ENCODE measurements at regions not wholly inside any gene's neighbourhood (a gene's known extent, or its start where the extent isn't known, plus 50 kb on each side); places are given as distances from the start of the nearest gene placed in this dataset.

DNA sequence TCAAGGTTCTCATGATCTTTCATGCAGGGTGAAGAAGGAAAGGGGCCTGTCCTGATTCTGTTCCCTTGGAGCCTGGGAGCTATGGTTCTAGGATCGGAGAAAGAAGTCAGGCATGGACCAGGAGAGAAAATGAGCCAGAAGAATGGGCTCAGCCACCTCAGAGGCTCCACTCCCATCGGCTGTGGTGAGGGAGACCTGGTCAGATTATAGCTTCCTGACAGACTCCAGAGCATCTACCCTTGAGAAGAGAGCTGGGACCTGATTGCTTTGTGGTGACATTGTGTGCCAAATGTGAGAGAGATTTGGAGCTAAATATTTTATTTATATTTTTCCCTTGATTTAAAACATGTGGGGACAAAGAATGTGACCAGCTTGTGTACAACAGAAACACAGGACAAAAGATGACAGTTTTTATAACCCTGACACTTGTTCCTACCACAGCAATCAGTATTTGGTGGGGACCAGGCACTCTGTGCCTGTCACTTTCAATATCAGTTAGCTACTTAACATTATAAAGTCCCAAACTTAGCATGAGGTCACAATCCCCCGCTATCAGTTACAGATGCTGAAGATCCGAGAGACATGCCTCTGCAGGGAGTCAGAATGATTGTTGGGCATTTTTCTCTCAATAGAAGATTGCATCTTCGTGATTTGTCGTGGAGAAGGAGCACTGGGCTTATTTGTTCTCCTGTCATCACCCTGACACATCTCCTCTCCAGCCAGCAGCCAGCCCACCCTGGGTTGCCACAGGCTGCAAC, 228.3 kb upstream of the ADAMTS16 start:
- TF ChIP-seq FOXP2 (optimal IDR thresholded peaks at IDR 0.05; ENCODE audit: borderline replicate concordance, extremely low read depth, extremely low read length, insufficient read depth) (no peak), SIN3A (IDR thresholded peaks at IDR 0.05; ENCODE audit: borderline replicate concordance, insufficient read depth, low read length) (no peak), POLR2AphosphoS5 (IDR thresholded peaks at IDR 0.05; ENCODE audit: low read depth, low read length) (no peak), REST (IDR thresholded peaks at IDR 0.05; ENCODE audit: insufficient read depth in 1 of 2, low read depth in 2 of 2, low read length in 2 of 2) (no peak), TAF1 (IDR thresholded peaks at IDR 0.05; ENCODE audit: borderline replicate concordance, insufficient read depth, low read length) (no peak)

- no peak for TF ChIP-seq SIN3A (IDR thresholded peaks at IDR 0.05; ENCODE audit: borderline replicate concordance, insufficient read depth, low read length)
- no peak for TF ChIP-seq TAF1 (IDR thresholded peaks at IDR 0.05; ENCODE audit: borderline replicate concordance, insufficient read depth, low read length)
- TF ChIP-seq REST (IDR thresholded peaks at IDR 0.05; ENCODE audit: insufficient read depth in 1 of 2, low read depth in 2 of 2, low read length in 2 of 2), result no peak
Observed at GRCh38 chr5:4921929-4922328, 218.2 kb upstream of the ADAMTS16 start.

DNA sequence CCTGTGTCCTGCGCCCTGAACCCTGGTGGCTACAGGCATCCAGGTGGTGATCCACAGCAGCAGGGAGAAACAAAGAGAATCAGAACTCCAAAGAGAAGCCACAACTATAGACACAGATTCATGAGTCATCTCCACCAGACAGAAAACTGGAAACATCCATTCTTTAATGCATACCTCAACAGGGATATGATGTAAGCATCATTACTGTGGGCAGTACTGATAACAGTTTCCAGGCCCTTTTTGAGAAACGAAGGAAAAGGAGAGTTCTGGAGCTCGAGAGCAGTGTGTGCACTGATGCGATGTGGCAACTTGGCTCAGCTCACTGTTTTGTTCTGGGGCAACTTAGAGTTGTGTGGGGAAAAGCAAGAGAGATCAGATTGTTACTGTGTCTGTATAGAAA, 215.6 kb upstream of the ADAMTS16 start:
- TF ChIP-seq SIN3A (IDR thresholded peaks at IDR 0.05; ENCODE audit: borderline replicate concordance, insufficient read depth, low read length) (no peak), TAF1 (IDR thresholded peaks at IDR 0.05; ENCODE audit: borderline replicate concordance, insufficient read depth, low read length) (no peak), POLR2AphosphoS5 (IDR thresholded peaks at IDR 0.05; ENCODE audit: low read depth, low read length) (no peak), REST (IDR thresholded peaks at IDR 0.05; ENCODE audit: insufficient read depth in 1 of 2, low read depth in 2 of 2, low read length in 2 of 2) (no peak), FOXP2 (optimal IDR thresholded peaks at IDR 0.05; ENCODE audit: borderline replicate concordance, extremely low read depth, extremely low read length, insufficient read depth) (no peak)

DNA sequence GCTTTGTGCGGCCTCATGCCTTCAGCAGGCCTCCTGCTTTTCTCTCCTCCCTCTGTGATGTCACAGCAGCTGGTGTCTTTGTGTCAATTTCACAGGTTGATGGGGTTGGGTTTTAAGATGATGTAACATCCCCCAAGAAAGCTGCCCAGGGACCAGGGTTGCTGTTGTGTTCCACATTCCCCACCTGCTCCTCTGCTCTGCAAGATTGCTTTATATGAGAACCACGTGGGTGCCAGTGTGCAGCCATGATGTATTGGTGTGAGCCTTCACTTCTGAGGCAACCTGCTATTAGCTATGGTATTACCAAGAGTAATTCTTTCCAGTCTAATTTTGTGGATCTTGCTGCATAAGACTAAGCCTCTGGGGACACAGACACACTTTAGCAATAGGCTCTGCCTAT, 213.0 kb upstream of the ADAMTS16 start:
- no peak for TF ChIP-seq FOXP2 (optimal IDR thresholded peaks at IDR 0.05; ENCODE audit: borderline replicate concordance, extremely low read depth, extremely low read length, insufficient read depth)
- no peak for TF ChIP-seq REST (IDR thresholded peaks at IDR 0.05; ENCODE audit: insufficient read depth in 1 of 2, low read depth in 2 of 2, low read length in 2 of 2)
- TF ChIP-seq TAF1 (IDR thresholded peaks at IDR 0.05; ENCODE audit: borderline replicate concordance, insufficient read depth, low read length), result no peak
- no peak for TF ChIP-seq SIN3A (IDR thresholded peaks at IDR 0.05; ENCODE audit: borderline replicate concordance, insufficient read depth, low read length)
- no peak for TF ChIP-seq POLR2AphosphoS5 (IDR thresholded peaks at IDR 0.05; ENCODE audit: low read depth, low read length)

All from PFSK-1 (cell line).